ENCODE measurements at regions not wholly inside any gene's neighbourhood (a gene's known extent, or its start where the extent isn't known, plus 50 kb on each side); places are given as distances from the start of the nearest gene placed in this dataset.

- DNase-seq = no peak
Observed at GRCh38 chr10:108147346-108147745, 982.8 kb upstream of the SORCS1 start.

GRCh38 chr10:108141064-108141463 lies 976.6 kb upstream of the SORCS1 start:
- no peak for DNase-seq

- no peak for DNase-seq
Observed at GRCh38 chr10:108132303-108132702, 967.8 kb upstream of the SORCS1 start.

GRCh38 chr10:108130575-108130974 lies 966.1 kb upstream of the SORCS1 start:
- no peak for DNase-seq

DNA sequence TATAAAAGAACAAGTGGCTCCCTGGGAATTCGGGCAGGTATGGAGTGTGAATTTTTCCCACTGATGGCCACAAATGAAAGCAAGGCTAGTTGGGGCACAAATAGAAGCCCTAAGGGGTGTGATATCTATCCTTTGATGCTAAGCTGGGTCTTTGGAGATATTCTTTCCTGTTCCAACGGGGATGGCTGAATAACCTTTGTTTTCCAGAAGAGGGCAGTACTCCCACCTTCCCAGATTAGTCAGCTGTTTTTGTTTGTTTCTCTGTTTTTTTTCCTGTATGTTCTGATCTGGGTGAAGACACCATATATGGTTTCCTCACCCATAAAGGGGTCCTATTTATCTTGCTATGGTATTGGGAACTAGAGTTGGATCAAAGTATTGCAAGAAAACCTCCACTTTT lies 947.7 kb upstream of the SORCS1 start:
- DNase-seq = no peak

DNA sequence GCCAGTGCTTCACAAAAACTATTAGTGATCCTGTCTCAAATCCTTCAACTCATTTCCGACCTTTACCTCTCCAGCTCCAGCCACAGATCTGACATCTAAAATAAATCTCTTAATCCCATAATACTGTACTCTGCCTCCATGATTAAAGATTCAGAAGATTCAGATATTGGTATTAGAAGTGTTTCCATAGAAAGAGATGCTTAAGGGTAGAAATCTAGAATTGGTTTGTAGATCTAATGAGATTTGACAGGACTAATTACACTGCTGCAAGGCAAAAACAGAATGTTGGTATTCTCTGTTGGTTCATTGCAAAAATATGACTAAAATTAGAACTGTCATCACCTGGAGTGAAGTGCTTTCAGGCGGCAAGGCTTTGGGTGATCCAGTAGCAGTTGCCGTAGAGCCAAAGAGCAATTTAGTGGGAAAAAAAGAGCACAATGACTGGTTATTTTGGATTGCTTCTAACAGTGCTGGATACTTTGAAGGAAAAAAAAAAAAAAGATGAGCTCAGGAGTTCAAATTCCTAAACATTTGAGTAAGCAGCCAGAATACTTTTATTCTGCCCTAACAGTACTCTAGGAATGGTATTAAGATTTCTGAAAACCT lies 940.1 kb upstream of the SORCS1 start:
- no peak for DNase-seq

GRCh38 chr10:108097258-108097657 lies 932.8 kb upstream of the SORCS1 start:
- no peak for DNase-seq

DNA sequence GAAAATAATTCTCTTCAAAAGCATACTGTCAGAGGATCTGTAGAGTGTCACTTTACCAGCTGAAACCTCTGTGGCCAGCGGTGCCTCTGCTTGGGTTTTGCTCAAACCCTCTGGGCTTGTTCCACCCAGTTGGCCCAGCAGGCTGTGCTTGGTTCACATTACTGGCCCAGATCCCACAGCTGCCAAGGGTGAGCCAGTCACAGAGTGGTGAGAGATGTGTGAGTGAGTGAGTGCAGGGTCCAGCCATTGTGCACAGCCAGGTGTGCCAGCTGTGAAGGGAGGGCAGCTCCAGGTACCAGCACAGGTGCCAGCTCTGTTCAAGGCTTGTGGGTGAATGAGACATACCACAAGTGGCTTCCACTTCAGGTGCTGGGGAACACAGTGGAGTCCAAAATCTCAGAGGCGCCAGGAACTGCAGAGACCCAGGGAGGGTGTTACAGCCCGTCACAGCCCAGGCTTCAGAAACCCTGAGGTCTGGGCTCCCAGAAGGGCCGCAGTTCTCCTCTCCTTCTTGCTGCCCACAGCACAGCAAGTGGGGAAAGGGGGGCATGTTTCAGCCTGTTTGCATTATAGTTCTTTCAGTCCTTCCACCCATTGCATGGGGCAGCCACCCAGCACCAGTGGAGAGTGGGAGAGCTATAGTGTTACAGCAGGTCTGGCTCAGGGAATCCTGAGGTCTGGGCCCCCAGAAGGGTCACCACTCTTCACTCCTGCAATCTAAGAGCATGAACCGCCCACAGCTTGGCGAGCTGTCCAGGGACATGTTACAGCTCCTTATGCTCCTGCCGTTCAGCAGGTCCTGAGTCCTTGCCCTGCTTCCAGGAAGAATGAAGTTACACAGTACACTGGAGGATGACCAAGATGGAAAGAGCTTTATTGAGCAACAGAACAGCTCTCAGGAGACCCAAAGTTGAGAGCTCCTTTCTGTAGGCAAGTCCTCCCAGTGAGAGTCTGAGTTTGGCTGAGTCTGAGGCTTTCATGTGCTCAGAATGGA lies 931.7 kb upstream of the SORCS1 start:
- DNase-seq = no peak

DNA sequence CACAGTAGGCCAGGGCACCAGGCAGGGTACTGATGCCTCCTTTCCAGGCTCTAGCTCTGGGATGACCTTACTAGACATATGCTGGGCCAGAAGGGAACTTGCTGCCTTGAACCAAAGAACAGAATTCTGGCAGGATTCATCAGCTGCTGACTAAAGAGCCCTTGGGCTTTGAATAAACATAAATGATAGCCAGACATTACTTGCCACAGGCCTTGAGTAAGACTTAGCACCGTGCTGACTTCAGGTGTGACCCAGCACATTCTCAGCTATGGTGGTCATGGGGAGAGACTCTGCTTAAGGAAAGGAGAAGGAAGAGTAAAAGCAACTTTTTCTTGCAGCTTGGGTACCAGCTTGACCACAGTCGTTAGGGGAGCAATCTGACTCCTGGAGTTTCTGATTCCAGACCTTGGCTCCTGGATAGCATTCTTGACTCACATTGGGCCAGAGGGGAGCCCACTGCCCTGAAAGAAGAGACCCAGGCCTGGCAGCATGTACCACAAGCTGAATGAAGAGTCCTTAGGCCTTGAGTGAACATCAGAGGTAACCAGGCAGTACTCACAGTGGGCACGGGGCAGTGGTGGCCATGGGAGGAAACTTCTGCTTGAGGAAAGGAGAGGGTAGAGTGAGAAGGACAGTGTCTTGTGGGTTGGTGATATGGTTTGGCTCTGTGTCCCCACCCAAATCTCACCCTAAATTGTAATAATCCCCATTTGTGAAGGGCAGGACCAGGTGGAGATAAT lies 926.1 kb upstream of the SORCS1 start:
- DNase-seq = no peak

DNA sequence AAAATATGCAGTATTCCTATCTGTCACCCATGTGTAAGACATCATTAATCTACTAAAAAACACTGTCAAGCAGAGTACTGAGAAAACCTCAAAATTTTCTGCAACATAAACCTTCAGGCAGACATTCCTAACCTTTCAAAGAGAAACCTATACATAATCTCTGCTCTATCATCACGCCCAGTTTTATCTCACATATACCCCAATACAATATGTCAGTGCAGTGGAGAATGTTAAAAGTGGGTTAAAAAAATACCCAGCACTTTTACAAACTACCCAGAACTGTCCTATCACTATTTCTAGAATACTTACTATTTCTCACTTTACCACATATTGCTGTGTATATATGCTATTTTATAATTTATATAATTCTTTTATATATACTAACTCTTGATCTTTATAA lies 922.0 kb upstream of the SORCS1 start:
- no peak for DNase-seq

DNA sequence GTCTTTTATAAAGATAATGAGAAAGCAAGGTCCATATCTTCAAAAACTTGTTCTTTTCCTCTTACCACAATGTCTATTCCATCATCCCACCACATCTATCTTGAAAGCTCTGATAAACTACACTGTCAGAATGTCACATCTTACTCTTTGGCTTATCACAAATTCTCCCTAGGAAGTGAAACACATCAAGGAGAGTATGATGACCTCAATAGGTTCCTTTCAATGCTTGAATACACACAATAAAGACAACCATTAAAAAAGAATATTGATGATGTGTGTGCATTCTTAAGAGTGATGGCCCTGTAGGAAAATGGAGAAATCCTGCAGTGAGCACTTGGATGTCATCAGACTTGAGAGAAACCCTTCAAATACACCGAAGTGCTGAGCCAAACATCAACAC lies 918.1 kb upstream of the SORCS1 start:
- DNase-seq = no peak

GRCh38 chr10:108078263-108078662 lies 913.8 kb upstream of the SORCS1 start:
- no peak for DNase-seq

GRCh38 chr10:108072466-108072865 lies 908.0 kb upstream of the SORCS1 start:
- DNase-seq = no peak

DNA sequence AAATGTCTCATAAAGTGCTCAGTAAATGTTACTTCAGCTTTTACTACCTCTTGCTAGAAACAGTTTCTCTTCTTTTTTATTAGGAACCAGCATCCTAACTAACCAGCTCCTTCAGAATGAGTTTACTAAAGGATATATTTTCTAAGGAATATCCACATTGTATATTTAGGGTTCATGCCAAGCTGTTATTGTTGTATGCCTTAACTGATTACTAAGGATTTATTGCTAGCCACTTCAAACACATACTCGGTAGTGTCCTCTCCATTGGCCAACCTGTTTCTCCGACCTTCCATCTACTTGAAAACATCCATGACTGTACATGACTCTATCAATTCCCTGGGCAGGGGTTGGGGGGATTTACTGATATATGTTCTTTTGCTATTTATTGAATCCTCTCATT lies 906.3 kb upstream of the SORCS1 start:
- no peak for DNase-seq

DNA sequence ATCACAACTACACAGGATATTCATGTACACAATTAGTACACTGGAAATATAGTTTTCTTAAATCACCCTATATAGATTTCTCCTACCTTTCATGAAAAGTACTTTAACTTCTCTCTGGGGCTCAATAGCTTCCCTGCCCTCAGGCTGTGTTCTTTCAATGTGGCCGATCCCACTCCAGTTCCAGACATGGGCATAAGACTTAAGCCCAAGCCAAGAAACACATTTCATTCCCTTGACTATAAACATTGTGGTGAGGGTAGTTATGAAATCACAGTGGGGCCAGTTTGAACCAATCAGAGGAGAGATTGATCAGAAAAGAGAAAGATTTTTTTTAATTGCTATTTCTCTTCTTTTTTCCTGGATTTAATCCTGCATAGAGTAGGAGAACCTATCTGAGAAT lies 904.6 kb upstream of the SORCS1 start:
- DNase-seq = no peak

- DNase-seq = no peak
Observed at GRCh38 chr10:108064746-108065260, 900.3 kb upstream of the SORCS1 start.

DNA sequence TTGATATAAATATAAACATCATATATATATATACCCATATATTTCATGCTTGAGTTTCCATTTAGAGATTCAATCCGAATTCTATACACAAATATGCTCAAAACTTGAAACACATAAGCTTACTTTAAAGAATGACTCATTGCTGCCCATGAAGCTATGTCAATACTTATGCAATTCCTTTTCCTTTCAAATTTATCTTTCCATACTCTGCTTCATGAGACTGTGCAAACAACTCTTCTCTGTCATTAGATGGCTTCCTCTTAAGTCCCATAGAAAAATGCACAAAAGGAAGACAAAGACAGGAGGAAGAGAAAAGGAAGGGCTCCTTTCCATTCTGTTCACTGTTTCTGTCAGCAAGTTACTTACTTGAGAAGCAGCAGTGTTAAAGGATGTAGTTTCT lies 895.7 kb upstream of the SORCS1 start:
- DNase-seq = no peak

- no peak for DNase-seq
Observed at GRCh38 chr10:108055506-108055905, 891.0 kb upstream of the SORCS1 start.

GRCh38 chr10:108052981-108053380 lies 888.5 kb upstream of the SORCS1 start:
- no peak for DNase-seq

GRCh38 chr10:108051218-108051617 lies 886.7 kb upstream of the SORCS1 start:
- DNase-seq = no peak

DNA sequence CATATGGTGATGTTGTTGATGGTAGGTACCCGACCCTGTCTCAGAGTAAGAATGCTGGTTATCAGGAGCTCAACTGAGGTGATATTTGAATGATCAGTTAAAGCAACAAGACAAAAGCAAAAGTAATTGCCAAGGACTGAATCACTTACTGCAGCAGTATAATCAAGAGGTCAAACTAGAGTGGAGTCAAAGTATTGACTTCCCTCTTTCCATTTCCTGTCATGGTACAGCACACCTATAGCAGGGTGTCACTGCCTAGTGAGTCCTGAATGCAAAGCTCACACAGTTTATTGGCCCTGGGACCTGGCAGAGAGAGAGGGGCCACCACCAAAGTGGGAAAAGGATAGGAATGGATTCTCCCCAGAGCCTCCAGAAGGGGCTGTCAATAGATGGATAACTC lies 886.1 kb upstream of the SORCS1 start:
- no peak for DNase-seq

DNA sequence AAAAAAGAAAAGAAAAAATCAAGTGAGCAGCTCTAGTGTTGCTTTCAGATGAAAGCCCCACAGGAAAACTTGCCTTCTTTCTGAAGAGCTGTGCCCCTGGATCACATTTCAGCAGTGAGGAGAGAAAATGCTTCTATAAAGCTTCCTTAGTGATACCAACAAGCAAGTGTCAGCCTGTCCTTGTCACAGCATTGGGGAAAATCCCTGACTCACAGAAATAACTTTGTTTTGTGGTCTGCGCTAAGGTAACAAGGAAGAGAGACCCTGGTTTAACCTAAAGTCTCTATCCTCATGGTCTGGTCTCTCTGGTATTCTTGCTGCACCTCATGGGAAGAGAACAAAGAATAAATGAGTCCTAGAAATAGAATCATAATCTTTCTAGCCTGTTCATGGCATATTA lies 885.2 kb upstream of the SORCS1 start:
- no peak for DNase-seq

GRCh38 chr10:108048898-108049297 lies 884.4 kb upstream of the SORCS1 start:
- DNase-seq = no peak

All from MV-4-11 (cell line).